ENCODE measurements at regions not wholly inside any gene's neighbourhood (a gene's known extent, or its start where the extent isn't known, plus 50 kb on each side); places are given as distances from the start of the nearest gene placed in this dataset.

GRCh38 chr9:81390792-81391456 is 298.4 kb downstream of the TLE1 start:
- TF ChIP-seq POLR2A (IDR thresholded peaks at IDR 0.05) (no peak), CTCF (IDR thresholded peaks at IDR 0.05) (no peak), POLR2AphosphoS5 (IDR thresholded peaks at IDR 0.05; ENCODE audit: insufficient read depth in 1 of 2, low read depth in 1 of 2) (no peak)

All from vagina (tissue), 2 donors.